Mammary epithelial cell (primary cell): ENCODE measurements at regions not wholly inside any gene's neighbourhood (a gene's known extent, or its start where the extent isn't known, plus 50 kb on each side); places are given as distances from the start of the nearest gene placed in this dataset.
"Not testable (repeated sequence)": the region's sequence is repeated elsewhere in the genome, so short reads cannot be mapped to it uniquely, and the experiment has no call there.

Experiments used
- EZH2 ChIP-seq: IDR thresholded peaks from 2 replicates; pipeline ENCODE4 v1.6.1; 2012; ENCODE audit warnings: low read length, inconsistent platforms, borderline replicate concordance
- TF ChIP-seq, protein P1 (sequence below), 2 donors: IDR thresholded peaks in 1 of 2; conservative IDR thresholded peaks in 1 of 2; 2 replicates each; pipeline ENCODE4 v1.5.1; 2011 to 2012; ENCODE audit warnings: inconsistent platforms in 2 of 2, low read length in 2 of 2, mild to moderate bottlenecking in 2 of 2, control low read depth in 1 of 2, low read depth in 1 of 2; ENCODE audit not compliant: insufficient read depth in 1 of 2; ENCODE audit errors: extremely low read depth in 1 of 2

DNA sequence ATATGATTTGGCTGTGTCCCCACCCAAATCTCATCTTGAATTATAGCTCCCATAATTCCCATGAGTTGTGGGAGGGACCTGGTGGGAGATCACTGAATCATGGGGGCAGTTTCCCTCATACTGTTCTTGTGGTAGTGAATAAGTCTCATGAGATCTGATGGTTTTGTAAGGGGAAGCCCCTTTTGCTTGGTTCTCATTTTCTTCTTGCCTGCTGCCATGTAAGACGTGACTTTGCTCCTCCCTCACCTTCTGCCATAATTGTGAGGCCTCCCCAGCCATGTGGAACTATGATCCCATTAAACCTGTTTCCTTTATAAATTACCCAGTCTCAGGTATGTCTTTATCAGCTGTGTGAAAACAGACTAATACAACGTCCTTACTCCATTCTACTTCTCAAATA, 108.5 kb upstream of the SCAF8 start:
- TF ChIP-seq, protein P1, sequence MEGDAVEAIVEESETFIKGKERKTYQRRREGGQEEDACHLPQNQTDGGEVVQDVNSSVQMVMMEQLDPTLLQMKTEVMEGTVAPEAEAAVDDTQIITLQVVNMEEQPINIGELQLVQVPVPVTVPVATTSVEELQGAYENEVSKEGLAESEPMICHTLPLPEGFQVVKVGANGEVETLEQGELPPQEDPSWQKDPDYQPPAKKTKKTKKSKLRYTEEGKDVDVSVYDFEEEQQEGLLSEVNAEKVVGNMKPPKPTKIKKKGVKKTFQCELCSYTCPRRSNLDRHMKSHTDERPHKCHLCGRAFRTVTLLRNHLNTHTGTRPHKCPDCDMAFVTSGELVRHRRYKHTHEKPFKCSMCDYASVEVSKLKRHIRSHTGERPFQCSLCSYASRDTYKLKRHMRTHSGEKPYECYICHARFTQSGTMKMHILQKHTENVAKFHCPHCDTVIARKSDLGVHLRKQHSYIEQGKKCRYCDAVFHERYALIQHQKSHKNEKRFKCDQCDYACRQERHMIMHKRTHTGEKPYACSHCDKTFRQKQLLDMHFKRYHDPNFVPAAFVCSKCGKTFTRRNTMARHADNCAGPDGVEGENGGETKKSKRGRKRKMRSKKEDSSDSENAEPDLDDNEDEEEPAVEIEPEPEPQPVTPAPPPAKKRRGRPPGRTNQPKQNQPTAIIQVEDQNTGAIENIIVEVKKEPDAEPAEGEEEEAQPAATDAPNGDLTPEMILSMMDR (conservative IDR thresholded peaks at IDR 0.05 in 1 of 2, IDR thresholded peaks at IDR 0.05 in 1 of 2; ENCODE audit: extremely low read depth in 1 of 2, insufficient read depth in 1 of 2, low read depth in 1 of 2, low read length in 2 of 2): not testable (repeated sequence)
- not testable (repeated sequence) for TF ChIP-seq EZH2
